Inferior parietal cortex (tissue), 1 donor: ENCODE measurements at regions not wholly inside any gene's neighbourhood (a gene's known extent, or its start where the extent isn't known, plus 50 kb on each side); places are given as distances from the start of the nearest gene placed in this dataset.

Source experiments
- DNase-seq: peaks from one replicate; pipeline ENCODE4 v3.0.0-alpha.2; 2016; ENCODE audit errors: extremely low spot score

DNA sequence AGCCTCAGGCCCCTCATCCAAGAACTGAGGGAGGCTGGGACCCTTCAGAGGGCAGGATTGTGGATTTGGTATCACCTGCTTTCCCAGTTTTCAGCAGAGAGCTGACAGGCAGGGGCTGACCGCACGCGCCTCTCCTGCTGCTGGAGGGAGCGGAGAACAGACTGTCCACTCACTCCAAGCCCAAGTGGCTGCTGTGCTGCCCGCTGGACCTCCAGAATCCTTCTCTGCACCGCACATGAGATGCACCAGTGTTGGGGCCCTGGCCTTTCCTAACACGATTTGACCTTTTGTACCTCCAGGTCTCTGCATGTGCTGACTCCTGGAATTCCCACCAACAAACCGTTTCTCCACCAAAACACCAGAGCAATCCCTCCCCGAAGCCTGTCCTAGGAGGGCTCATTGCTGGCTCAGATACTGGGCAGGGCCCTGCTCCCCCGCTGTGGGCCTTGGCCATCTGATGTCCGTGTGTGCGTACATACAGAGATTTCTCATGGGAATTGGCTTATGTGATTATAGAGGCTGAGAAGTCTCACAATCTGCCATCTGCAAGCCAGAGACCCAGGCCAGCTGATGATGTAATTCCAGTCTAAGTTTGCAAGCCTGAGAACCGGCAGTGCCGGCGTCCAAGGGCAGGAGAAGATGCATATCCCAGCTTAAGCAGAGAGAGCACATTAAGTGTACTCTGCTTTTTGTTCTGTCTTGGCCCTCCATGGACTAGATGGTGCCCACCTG, 141.7 kb downstream of the GADD45G start:
- DNase-seq: no peak

DNA sequence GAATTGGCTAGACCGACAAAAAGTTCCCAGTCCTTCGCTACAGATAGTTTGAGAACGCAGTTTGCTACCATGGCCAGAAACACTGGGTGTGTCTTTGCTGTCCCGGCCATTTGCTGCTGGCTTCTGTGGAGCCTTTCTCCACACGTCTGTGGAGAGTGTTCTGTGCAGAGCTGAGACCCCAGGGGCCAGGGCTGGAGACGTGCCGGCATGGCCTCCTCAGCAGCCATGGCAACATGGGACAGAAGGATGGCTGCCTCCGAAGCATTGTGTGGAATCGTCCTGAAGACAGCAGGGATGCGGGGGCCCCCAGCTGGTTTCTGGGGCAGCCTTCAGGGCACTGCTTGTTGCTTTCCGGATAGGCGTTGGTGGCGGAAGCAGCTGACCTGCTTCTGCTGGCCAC, 142.8 kb downstream of the GADD45G start:
- DNase-seq: no peak

DNA sequence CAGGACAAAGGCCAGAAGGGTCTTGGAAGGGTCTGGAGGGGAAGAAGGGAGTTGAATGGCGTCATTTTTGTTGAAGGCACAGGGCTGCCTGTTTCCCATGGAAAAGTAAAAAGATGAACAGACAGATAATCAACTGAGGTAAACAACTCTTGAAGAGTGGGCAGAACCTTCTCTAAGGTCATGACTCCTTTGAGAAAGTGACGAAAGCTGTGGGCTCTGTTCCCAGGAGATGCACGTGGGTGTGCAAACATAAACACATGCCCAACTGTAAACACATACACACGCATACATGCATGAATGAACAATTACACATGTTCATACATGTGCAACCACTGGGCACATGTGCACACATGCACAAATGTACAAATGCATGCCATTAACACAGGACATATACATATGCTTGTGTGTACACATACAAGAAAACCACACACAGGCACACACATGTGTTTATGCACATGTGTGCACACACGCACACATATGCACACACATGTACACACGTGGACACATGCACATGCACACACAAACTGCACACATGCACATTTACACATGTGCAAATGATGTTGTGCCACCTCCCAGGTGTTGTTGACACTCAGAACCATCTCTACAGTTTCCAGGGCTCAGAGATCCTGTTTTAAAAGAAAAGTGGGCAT, 143.3 kb downstream of the GADD45G start:
- no peak for DNase-seq

DNA sequence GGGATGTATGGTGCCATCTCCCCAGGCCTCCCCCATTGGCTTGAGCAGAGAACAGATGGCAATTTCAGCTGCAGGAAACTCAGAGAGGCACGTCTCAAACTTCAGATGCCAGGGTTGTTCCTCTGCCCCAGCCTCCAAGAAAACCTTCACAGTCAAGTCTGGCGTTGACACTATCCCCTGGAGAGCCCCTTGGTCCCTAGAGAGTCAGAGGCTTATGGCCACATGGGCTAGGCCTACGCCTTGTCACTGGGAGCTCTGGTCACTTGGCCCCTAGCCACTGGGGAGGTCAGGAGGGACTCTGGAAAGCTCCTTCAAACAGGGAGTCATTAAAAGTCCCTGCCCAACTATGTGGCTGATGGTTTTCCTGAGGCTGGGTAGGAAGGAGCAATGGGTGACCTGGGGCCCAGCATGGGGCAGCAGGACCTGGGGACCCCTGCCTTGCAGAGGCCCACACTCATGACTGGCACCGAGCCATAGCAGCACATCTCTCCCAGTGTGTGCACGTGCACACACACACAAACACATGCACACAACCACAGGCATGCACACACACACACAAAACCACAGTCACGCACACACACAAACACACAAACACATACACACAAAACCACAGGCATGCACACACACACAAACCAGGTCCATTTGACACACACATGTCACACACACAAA, 144.2 kb downstream of the GADD45G start:
- no peak for DNase-seq

DNA sequence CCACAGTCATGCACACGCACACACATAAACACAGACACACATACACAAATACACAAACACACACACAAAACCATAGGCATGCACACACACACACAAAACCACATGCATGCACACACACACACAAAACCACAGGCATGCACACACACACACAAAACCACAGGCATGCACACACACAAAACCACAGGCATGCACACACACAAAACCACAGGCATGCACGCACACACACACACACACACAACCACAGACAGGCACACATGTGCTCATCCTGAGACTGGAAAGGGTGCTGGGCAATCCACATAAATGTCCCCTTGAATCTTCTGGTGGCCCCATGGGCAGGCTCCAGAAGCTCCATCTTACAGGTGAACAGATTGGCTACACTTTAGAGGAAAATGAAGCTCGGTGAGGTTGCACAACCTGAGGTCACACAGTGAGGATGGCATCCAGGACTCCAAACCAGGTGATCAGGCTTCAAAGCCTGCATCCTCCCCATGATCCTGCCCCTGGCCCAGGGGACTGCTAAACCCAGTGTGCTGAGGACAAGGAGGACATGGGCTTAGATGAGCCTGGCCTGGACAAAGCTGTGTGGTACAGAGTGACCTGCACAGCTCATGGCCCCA, 144.8 kb downstream of the GADD45G start:
- DNase-seq: no peak

DNA sequence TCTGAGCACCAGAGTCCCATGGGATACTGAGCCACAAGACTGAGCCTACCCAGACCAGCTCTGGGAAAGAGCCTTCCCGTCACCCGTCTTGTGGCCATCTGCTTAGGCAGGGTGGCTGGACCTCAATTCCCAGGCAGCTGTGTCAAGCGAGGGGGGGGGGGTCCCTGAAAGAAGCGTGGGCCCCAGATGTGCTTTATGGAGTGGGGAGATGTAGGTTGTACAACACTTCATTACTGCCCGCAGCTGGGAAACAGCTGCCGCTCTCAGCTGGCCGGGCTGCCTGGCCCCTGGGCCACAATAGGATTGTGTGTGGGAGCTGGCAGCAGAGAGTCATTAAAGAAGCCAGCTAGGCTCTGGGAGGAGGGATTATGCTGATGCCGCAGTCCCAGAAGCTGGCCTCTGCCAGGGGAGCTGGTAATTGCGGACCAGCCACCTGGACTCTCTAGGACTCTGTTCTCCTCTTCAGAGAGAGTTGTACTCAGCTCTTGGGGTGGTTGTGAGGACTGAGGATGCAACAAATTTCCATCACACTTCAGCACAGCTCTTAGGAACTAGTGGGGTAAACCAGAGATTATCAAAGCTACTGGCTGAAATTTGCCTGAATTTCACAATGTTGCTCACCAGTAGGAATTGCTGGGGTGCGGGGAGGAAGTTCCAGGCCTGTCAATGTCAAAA, 145.4 kb downstream of the GADD45G start:
- DNase-seq: no peak

DNA sequence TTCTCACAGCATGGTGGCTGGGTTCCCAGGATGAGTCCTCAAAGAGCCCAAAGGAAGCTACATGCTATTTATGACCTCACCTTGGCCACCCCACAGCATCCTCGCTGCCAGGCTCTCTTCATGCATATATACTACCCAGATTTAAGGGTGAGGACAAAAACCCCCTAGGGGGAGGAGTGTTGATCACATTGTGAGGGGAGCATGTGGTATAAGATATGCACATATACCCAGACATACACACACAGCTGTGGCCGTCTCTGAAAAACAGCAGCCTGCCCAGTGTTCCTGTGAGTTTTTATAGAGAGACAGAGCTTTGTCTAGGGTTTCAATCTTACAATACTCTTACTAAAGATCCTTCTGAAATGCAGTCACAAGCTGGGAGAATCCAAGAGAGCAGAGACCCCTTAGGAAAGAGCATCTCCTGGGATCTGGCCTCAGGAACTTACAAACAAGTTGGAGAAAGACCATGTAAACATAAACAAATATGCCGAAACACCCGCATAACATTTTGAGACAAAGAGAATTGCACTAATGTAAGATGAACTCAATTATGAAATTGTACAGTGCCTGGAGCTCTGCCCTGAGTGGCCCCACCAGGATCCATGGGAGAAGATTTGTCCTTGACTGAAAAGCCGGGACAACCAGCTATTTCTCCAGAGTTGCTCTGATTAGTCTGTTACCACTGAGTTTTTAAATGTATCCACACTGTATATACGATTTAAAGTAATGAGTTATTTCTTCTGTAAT, 146.4 kb downstream of the GADD45G start:
- DNase-seq: no peak

DNA sequence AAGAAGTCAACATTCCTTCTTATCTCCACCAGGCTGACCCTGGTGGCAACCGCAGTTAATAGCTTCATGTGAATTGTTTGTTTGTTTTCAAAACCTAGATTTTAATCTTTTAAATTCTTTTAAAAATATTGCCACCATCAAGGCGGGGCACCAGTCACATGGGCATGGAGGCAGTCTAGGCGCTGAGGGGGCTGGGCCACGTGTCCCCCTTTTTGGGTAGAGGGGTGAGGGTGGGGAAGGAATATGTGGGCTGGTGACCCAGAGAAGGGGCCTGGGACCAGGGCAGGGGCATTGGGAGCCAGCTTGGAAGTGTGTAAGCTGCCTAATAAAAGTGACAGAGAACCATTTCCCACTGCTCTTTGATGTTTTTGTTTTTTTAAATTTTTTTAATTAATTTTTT, 147.3 kb downstream of the GADD45G start:
- no peak for DNase-seq

DNA sequence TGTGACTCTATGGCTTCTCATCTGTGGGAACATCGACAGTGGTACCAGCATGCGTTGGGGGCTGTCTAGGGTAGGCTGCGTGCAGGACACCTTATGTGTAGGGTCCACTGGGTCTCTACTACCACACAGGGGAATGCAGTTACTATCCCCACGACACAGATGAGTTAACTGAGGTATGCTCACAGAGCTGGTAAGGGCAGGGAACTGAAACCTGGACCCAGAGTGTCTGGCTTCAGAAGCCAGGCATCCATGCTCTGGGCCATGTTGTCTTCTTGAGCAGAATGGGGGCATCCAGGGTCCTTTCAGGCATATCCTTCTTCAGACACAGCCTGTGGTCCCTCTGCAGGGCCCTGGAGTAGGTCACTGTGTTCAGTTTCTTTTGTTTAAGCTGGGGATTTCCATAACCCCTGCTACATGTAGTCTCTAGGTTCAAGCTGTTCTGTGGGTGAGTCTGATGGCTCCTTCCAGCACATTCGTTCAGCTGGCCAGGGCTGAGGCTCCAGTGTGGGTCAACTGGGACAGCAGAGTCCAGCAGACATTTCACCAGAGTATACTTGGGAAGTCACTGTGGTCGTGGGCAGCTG, 148.8 kb downstream of the GADD45G start:
- DNase-seq: no peak

GRCh38 chr9:89754193-89754592, 149.4 kb downstream of the GADD45G start:
- no peak for DNase-seq

GRCh38 chr9:89755821-89756220, 151.0 kb downstream of the GADD45G start:
- no peak for DNase-seq

- DNase-seq: no peak
Measured at GRCh38 chr9:89756891-89757537, 152.2 kb downstream of the GADD45G start.

DNA sequence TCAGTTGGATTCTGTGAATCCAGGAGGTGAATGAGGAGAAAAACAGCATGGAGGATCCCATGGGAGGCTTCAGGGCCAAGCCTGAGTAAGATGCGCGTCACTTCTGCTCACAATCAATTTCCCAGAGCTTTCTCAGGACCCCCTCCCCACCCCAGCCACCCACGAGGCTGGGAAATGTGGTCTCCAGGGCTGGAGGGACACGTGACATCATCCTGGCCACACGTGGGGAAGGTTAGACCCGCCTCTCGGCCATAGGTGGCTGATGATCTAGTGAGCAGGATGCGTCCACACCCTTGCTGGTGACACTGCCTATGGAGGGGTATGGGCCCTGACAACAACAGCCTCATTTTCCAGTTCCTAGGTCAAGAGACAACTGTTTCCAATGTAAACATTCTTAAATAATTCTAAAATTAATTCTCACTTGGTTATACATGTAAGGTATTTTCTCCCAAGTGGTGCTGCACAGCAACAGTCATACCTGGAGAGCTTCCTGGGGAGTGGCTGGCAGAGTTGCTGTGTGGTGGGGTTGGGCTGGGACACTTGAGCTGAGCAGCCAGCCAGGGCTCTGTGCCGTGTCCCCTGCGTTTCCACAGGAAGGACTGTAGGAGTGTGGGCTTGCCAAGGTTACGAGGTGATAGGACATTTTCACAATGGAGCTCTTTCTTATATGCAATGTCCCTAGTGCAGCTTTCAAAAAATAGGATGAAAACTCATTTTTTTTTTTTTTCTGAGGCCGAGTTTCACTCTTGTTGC, 153.1 kb downstream of the GADD45G start:
- no peak for DNase-seq

DNA sequence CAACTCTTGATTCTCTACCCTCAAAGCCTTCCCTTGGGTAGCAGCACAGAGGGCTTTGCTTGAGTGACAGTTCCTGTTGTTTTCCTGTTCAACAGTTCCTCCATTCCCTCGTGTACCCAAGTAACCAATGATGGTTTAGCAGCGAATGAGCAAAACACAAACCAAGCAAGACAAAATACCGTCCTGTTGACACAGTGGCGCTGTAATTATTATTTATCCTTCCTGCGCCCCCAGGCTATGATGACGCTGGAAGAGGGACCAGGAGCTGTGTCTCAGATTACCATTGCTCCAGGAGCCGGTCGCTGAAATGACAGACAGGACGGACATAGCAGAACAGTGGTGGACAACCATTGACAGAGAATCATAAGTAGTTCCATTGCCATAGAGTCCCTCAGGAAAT, 154.8 kb downstream of the GADD45G start:
- DNase-seq: no peak

GRCh38 chr9:89760123-89760522, 155.3 kb downstream of the GADD45G start:
- no peak for DNase-seq

- DNase-seq: no peak
Measured at GRCh38 chr9:89764217-89764616, 159.4 kb downstream of the GADD45G start.

DNA sequence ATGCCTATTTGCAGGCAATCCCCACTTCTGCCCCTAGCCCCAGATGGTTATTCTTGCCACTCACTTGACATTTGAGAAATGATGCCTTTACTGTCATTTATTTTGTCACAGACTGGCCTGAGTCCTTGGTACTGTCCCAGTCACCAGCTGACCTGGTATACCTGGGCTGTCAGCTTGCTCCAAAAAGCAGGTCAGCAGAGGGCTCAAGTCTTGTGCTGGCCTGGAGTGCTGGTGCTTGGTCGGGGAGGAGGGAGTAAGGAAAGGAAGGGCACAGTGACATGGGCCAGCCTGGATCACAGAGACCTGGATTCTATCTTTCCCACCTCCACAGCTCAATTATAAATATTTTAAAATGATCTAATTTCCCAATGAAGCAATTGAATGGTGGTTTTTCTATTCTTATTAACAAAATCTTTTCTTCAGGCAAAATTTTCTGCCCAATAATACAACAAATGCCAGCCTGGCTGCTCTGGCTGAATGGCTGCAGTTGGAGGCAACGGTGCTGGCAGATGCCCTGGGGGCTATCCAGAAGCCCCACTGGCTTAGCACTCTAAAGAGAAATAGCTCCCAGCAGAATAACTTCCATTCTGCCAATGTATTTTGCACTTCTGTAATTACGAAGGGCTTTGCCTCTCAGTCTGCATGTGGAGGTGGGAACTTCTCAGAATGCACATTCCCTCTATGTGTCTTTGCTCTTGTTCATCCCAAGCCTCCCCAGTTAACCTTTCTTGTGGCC, 160.6 kb downstream of the GADD45G start:
- DNase-seq: no peak

DNA sequence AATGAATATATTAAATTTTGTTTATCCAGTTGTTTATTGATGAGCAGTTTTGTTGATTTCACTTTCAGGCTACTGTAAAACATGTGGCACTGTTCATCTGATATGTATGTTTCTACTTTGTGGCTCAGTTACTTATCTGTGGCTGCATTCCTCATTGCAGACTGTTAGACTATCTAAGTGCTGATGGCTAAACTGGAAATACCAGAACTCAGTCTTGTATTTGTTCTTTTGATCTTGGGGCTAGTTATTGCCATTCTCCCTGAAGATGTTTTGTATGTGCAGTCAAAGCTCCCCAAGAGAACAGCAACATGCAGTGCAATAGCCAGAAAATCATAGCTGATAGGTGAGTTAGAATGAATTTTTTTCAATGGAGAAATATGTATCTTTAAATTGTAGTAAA, 162.2 kb downstream of the GADD45G start:
- no peak for DNase-seq

DNA sequence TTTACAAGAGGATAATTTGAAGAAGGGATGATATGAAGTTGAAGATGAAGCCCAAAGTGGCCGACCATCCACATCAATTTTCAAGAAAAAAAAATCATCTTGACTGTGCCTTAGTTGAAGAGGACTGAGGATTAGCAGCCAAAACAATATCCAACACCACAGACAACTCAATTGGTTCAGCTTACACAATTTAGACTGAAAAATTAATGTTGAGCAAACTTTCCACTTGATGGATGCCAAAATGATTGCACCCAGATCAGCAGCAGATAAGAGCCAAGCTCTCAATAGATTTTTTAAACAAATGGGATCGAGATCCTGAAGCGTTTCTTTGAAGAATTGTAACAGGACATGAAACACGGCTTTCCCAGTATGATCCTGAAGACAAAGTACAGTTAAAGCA, 163.2 kb downstream of the GADD45G start:
- DNase-seq: no peak
